HEK293T (cell line): ENCODE measurements at regions not wholly inside any gene's neighbourhood (a gene's known extent, or its start where the extent isn't known, plus 50 kb on each side); places are given as distances from the start of the nearest gene placed in this dataset.

Experiments used
- ARNT ChIP-seq: fragments of 450-650 bp; IDR thresholded peaks from 2 replicates; pipeline ENCODE4 v1.6.1; 2017; ENCODE audit warnings: mild to moderate bottlenecking
- FOXK2 ChIP-seq: fragments of 450-650 bp; IDR thresholded peaks from 2 replicates; pipeline ENCODE4 v1.6.1; 2016; ENCODE audit warnings: mild to moderate bottlenecking
- HDGF ChIP-seq: fragments of 450-650 bp; IDR thresholded peaks from 2 replicates; pipeline ENCODE4 v1.6.1; 2017; ENCODE audit warnings: antibody characterized with exemption, borderline replicate concordance
- L3MBTL2 ChIP-seq: fragments of 450-650 bp; conservative IDR thresholded peaks from 2 replicates; pipeline ENCODE4 v1.6.1; 2016; ENCODE audit warnings: mild to moderate bottlenecking
- SP1 ChIP-seq: fragments of 450-650 bp; IDR thresholded peaks from 2 replicates; pipeline ENCODE4 v1.6.1; 2017
- SUZ12 ChIP-seq: fragments of 450-650 bp; IDR thresholded peaks from 2 replicates; pipeline ENCODE4 v1.6.1; 2016; ENCODE audit warnings: mild to moderate bottlenecking
- ZNF384 ChIP-seq: fragments of 450-650 bp; IDR thresholded peaks from 2 replicates; pipeline ENCODE4 v1.6.1; 2016

DNA sequence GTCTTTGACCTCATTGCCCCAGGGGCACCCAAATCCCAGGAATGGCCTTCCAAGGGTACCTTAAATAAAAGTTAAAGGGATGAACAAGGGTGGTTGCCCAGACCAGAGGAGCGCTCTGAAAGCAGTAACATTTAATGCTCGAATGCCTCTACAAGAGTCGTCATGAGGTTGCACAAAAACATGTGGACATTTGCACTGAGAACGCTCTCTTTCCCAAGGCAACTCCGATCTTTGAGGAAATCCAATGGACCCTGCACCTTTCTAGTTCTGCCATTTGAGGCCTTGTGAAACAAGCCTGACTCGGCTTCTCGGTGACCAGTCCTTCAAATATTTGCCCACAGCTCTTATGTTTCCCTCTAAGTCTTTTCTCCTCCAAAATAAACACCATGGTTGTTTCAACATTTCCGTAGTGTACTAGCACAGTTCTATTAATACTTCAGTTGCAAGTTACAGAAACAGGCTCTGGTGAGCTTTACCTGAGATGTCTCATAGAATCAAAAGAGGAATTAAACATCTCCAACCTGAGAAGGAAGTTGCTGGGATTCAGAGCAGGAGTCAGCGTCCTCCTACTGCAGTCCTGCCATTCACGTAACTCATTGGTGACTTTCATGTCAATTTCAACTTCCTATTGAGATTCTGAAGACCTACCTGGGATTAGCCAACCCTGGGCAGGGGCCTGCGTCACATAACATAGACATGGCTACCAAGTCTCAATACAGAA, 168.8 kb upstream of the RAI14 start:
- TF ChIP-seq FOXK2 (no peak), SP1 (no peak), SUZ12 (no peak), L3MBTL2 (no peak), HDGF (no peak), ARNT (no peak), ZNF384 (no peak)
